OCI-LY7 (cell line): ENCODE measurements at regions not wholly inside any gene's neighbourhood (a gene's known extent, or its start where the extent isn't known, plus 50 kb on each side); places are given as distances from the start of the nearest gene placed in this dataset.

Source experiments
- BruUV-seq: library from RNA; stranded (reverse); fragments of 400-500 nt; replicated peaks from 2 replicates; lab custom pipeline; 2021; lab: Mats Ljungman, UMichigan
- CTCF ChIA-PET: fragments of 300-600 bp; sonication (Branson Sonifier 250); formaldehyde crosslinking; loops from one replicate; lab custom pipeline; 2022; ENCODE audit warnings: antibody characterized with exemption; ENCODE audit not compliant: unreplicated experiment; lab: Charles Lee
- POLR2A ChIA-PET: fragments of 300-600 bp; sonication (Branson Sonifier 250); formaldehyde crosslinking; loops from one replicate; lab custom pipeline; 2022; ENCODE audit warnings: antibody characterized with exemption; lab: Charles Lee
- DNase-seq: peaks from one replicate; pipeline ENCODE4 v3.0.0-alpha.2; 2015; ENCODE audit warnings: low spot score
- H2AFZ ChIP-seq: fragments of 200-600 bp; sonication (generic), shearing (Covaris generic); 2 replicates; pipeline ENCODE4 v1.6.1; 2014; ENCODE audit warnings: mild to moderate bottlenecking, antibody characterized with exemption, low read length, moderate library complexity
- H3K27ac ChIP-seq: fragments of 200-600 bp; sonication (generic); 2 replicates; pipeline ENCODE4 v1.5.1; 2014; ENCODE audit warnings: mixed run types, low read depth, mild to moderate bottlenecking, moderate library complexity, low read length, inconsistent platforms; ENCODE audit not compliant: poor library complexity, severe bottlenecking
- H3K36me3 ChIP-seq: fragments of 200-600 bp; sonication (generic); 2 replicates; pipeline ENCODE4 v1.6.1; 2014; ENCODE audit warnings: mild to moderate bottlenecking, antibody characterized with exemption, low read length, moderate library complexity, mixed read lengths; ENCODE audit not compliant: insufficient read depth
- H3K4me1 ChIP-seq: fragments of 200-600 bp; sonication (generic); 2 replicates; pipeline ENCODE4 v1.5.1; 2014; ENCODE audit warnings: mild to moderate bottlenecking, low read length; ENCODE audit not compliant: insufficient read depth, poor library complexity, severe bottlenecking
- H3K4me2 ChIP-seq: fragments of 200-600 bp; sonication (generic); 2 replicates; pipeline ENCODE4 v1.6.1; 2014; ENCODE audit warnings: mild to moderate bottlenecking, low read length
- H3K4me3 ChIP-seq: fragments of 200-600 bp; sonication (generic); 2 replicates; pipeline ENCODE4 v1.5.1; 2014; ENCODE audit warnings: mild to moderate bottlenecking, low read depth, low read length; ENCODE audit not compliant: poor library complexity, severe bottlenecking
- H3K79me2 ChIP-seq: fragments of 200-600 bp; sonication (generic); 2 replicates; pipeline ENCODE4 v1.6.1; 2016; ENCODE audit warnings: low read depth, mild to moderate bottlenecking, low read length, moderate library complexity, mixed read lengths; ENCODE audit not compliant: insufficient read depth
- H3K9me2 ChIP-seq: fragments of 200-600 bp; sonication (generic); 2 replicates; pipeline ENCODE4 v1.6.1; 2016; ENCODE audit warnings: mild to moderate bottlenecking, low read length, mixed read lengths; ENCODE audit not compliant: insufficient read depth
- H3K9me3 ChIP-seq: fragments of 200-600 bp; sonication (generic); 2 replicates; pipeline ENCODE4 v1.6.1; 2014; ENCODE audit warnings: mild to moderate bottlenecking, mixed run types, low read length, mixed read lengths
- H4K20me1 ChIP-seq: fragments of 200-600 bp; sonication (generic); 2 replicates; pipeline ENCODE4 v1.6.1; 2014; ENCODE audit warnings: mild to moderate bottlenecking, antibody characterized with exemption, low read length, moderate library complexity, mixed read lengths; ENCODE audit not compliant: insufficient read depth
- EZH2phosphoT487 ChIP-seq: fragments of 200-600 bp; sonication (generic); IDR thresholded peaks from 2 replicates; pipeline ENCODE4 v1.6.1; 2018; ENCODE audit warnings: low read depth, borderline replicate concordance, mild to moderate bottlenecking, mixed run types, antibody characterized with exemption, low read length, moderate library complexity, mixed read lengths
- intact Hi-C: fragments of 100-400 bp; cut with micrococcal nuclease; formaldehyde crosslinking; loops from one replicate; pipeline ENCODE4 v1.10.0; 2022; ENCODE audit not compliant: unreplicated experiment
- TF ChIP-seq, protein P1 (sequence below): fragments of 200-600 bp; sonication (generic); conservative IDR thresholded peaks from 2 replicates; pipeline ENCODE4 v1.5.1; 2014; ENCODE audit warnings: mild to moderate bottlenecking, antibody characterized with exemption, low read length, moderate library complexity, mixed read lengths

DNA sequence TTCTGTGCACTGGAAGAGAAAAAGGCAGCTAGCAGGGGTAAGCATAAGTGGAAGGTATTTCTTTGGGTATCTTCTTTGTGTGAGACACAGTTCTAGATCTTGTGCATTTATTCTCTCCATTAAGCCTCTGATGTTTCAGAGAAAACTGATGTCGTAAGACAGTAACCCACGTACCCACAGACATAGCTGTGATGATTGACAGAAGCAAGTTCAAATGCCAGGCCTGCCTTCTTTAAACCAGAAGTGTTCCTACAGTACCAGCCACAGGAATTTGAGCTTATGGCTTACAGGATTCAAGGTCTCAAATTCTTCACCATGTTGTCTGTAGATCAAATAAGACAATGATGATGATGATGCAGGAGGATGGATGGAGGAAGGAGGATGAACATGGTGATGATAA lies 161.4 kb upstream of the KCNJ16 start:
- no peak overlapping the region for H3K4me3 ChIP-seq
- H3K4me2 ChIP-seq = no peak overlapping the region
- H3K79me2 ChIP-seq = no peaks in the 10 kb centered on the region
- BruUV-seq = no TSS peak
- ChIA-PET POLR2A (no interaction called here), CTCF (interaction anchor here (0.7 kb wide), 1 partner anchor 42 kb away, joined by 3 read pairs; no protein-coding TSS in a partner anchor)
- DNase-seq = no peak
- H4K20me1 ChIP-seq = no peaks in the 10 kb centered on the region
- H3K4me1 ChIP-seq = no peaks in the 10 kb centered on the region
- no peaks in the 10 kb centered on the region for H3K9me3 ChIP-seq
- TF ChIP-seq, protein P1, sequence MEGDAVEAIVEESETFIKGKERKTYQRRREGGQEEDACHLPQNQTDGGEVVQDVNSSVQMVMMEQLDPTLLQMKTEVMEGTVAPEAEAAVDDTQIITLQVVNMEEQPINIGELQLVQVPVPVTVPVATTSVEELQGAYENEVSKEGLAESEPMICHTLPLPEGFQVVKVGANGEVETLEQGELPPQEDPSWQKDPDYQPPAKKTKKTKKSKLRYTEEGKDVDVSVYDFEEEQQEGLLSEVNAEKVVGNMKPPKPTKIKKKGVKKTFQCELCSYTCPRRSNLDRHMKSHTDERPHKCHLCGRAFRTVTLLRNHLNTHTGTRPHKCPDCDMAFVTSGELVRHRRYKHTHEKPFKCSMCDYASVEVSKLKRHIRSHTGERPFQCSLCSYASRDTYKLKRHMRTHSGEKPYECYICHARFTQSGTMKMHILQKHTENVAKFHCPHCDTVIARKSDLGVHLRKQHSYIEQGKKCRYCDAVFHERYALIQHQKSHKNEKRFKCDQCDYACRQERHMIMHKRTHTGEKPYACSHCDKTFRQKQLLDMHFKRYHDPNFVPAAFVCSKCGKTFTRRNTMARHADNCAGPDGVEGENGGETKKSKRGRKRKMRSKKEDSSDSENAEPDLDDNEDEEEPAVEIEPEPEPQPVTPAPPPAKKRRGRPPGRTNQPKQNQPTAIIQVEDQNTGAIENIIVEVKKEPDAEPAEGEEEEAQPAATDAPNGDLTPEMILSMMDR = no peak
- TF ChIP-seq EZH2phosphoT487 = no peak
- intact Hi-C loops = no loop called here
- no peaks in the 10 kb centered on the region for H3K9me2 ChIP-seq
- H3K36me3 ChIP-seq = no peaks in the 10 kb centered on the region
- H3K27ac ChIP-seq = no peak overlapping the region
- no peak overlapping the region for H2AFZ ChIP-seq

- no peaks in the 10 kb centered on the region for H3K79me2 ChIP-seq
Observed at GRCh38 chr17:69914520-69914919, 160.5 kb upstream of the KCNJ16 start.

GRCh38 chr17:69916761-69917160 lies 158.3 kb upstream of the KCNJ16 start:
- Histone ChIP-seq H3K9me2 (no peaks in the 10 kb centered on the region), H3K9me3 (no peaks in the 10 kb centered on the region), H2AFZ (no peak overlapping the region), H4K20me1 (no peaks in the 10 kb centered on the region), H3K4me3 (no peak overlapping the region), H3K4me1 (no peaks in the 10 kb centered on the region), H3K79me2 (no peaks in the 10 kb centered on the region), H3K4me2 (no peak overlapping the region), H3K36me3 (no peaks in the 10 kb centered on the region), H3K27ac (no peak overlapping the region)
- DNase-seq = no peak
- POLR2A ChIA-PET = no interaction called here
- CTCF ChIA-PET = no interaction called here
- no TSS peak for BruUV-seq
- intact Hi-C loops = no loop called here
- TF ChIP-seq EZH2phosphoT487 = no peak
- TF ChIP-seq, protein P1 = no peak

More at GRCh38 chr17:69914520-69914919, 160.5 kb upstream of the KCNJ16 start:
- Histone ChIP-seq H3K4me3 (no peak overlapping the region), H3K9me2 (no peaks in the 10 kb centered on the region), H2AFZ (no peak overlapping the region), H3K9me3 (no peaks in the 10 kb centered on the region), H4K20me1 (no peaks in the 10 kb centered on the region), H3K27ac (no peak overlapping the region), H3K4me1 (no peaks in the 10 kb centered on the region), H3K36me3 (no peaks in the 10 kb centered on the region), H3K4me2 (no peak overlapping the region)
- POLR2A ChIA-PET = interaction anchor here (0.8 kb wide), 1 partner anchor 627 kb away, joined by 3 read pairs; no protein-coding TSS in a partner anchor
- intact Hi-C loops = no loop called here
- CTCF ChIA-PET = no interaction called here
- TF ChIP-seq, protein P1 = no peak
- no peak for TF ChIP-seq EZH2phosphoT487
- no TSS peak for BruUV-seq
- DNase-seq = no peak
